Choroid plexus epithelial cell (primary cell): ENCODE measurements at regions not wholly inside any gene's neighbourhood (a gene's known extent, or its start where the extent isn't known, plus 50 kb on each side); places are given as distances from the start of the nearest gene placed in this dataset.
A peak's percentile ranks its signal among the peaks of the same experiment; 100 is the strongest.

Experiments
- DNase-seq: peaks from one replicate; pipeline ENCODE4 v3.0.0-alpha.2; 2010; ENCODE audit warnings: low read depth
- H3K4me3 ChIP-seq: 2 replicates; pipeline ENCODE4 v1.5.1; 2011; ENCODE audit warnings: low read depth, mild to moderate bottlenecking, control low read depth, low read length, moderate library complexity
- CTCF ChIP-seq: conservative IDR thresholded peaks from 2 replicates; pipeline ENCODE4 v1.5.1; 2011; ENCODE audit warnings: low read depth, mild to moderate bottlenecking, control low read depth, inconsistent platforms, low read length, moderate library complexity

DNA sequence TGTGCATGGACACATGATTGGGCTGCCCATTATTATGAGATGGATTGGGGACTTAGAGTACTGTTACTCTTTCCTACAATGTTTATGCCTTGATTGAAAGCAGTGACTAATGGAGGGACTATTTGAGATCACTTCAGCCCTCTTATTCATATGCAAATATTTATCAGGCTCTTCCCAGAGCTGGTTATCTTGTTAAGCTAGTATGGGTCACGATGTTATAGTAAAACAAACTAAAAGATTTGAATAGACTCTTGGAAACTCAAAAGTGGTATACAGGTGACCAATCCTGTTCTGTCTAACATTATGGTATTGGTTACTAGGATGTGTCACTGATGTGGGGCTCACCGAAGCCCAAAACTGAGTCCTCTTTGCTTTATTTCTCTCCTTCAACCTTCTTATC is 306.2 kb upstream of the CASK start:
- no peak for TF ChIP-seq CTCF
- DNase-seq: no peak
- H3K4me3 ChIP-seq: no peak overlapping the region

- DNase-seq: no peak
- H3K4me3 ChIP-seq: no peak overlapping the region
- no peak for TF ChIP-seq CTCF
These were observed 297.3 kb upstream of the CASK start for GRCh38 chrX:42220666-42221065.

DNA sequence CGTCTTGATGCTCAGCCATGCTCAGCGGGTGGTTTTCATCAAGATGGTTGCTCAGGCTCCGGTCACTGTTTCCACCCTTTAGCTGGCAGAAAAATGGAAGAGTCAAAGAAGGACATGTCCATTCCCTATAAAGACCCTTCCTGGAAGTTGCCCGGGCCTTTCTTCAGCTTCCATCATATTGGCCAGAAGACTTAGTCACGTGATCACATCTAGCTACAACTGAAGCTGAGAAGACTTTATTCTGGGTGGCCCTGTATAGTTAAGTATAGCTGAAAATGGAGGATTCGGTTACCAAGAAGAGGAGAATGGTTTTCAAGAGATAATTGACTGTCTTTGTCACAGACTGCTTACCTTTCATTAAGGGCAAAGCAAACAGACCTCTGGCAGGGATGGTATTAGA is 296.7 kb upstream of the CASK start:
- TF ChIP-seq CTCF: no peak
- no peak overlapping the region for H3K4me3 ChIP-seq
- no peak for DNase-seq

DNA sequence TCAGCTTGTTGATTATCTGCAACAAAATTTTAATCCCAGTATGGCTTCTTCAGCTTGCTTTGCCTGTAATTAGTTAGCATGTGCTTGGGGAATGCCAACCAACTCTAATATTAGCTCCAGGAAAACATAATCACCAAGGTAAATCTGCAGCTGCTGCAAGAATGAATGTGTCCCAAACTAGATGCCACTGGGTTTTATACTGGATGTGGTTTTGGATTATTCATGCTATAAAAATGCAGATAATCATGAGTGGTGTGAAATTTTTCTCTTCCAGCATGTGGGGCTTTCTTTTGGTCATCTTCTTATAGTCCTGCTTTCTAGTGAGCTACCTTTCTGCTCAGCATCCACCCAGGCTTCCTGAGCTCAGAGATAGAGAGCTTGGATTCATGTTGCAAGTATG is 295.9 kb upstream of the CASK start:
- no peak overlapping the region for H3K4me3 ChIP-seq
- no peak for TF ChIP-seq CTCF
- no peak for DNase-seq

- H3K4me3 ChIP-seq: no peak overlapping the region
- no peak for DNase-seq
- no peak for TF ChIP-seq CTCF
These were observed 272.2 kb upstream of the CASK start for GRCh38 chrX:42195506-42195905.

DNA sequence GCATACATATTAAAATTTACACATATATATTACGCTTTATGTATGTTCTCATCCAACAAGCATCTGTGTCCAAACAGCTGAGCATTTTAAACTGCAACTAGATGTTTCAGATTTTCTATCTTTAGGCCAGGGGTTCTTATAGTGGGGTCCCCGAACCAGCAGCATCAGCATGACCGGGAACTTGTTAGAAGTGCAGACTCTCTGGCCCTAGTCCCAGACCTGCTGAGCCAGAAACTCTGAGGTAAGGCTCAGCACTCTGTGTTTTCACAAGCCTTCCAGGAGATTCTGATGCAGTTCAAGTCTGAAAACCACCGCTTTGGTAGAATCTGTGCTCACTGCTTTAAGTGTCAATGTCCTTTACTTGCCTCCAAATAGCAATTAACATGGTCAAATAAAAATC is 266.2 kb upstream of the CASK start:
- TF ChIP-seq CTCF: no peak
- DNase-seq: peak; percentile 32
- H3K4me3 ChIP-seq: no peak overlapping the region

GRCh38 chrX:42188730-42189129 is 265.4 kb upstream of the CASK start:
- no peak for TF ChIP-seq CTCF
- no peak for DNase-seq

More at GRCh38 chrX:42188730-42189129, 265.4 kb upstream of the CASK start:
- H3K4me3 ChIP-seq: no peak overlapping the region
